Thymus (tissue), 11 donors: ENCODE measurements at regions not wholly inside any gene's neighbourhood (a gene's known extent, or its start where the extent isn't known, plus 50 kb on each side); places are given as distances from the start of the nearest gene placed in this dataset.

Experiments used
- DNase-seq, 9 donors: peaks; one replicate each; pipeline ENCODE4 v3.0.0-alpha.2; 2013; ENCODE audit warnings: low spot score in 9 of 9, low read depth in 6 of 9, missing footprints in 1 of 9
- H3K27ac ChIP-seq, 2 donors: one replicate each; pipeline ENCODE4 v1.5.1; 2013; ENCODE audit warnings: control low read depth in 1 of 2, low read depth in 1 of 2, low read length in 1 of 2, mild to moderate bottlenecking in 1 of 2, moderate library complexity in 1 of 2
- H3K27me3 ChIP-seq, 2 donors: one replicate each; pipeline ENCODE4 v1.5.1; 2013; ENCODE audit warnings: low read length in 1 of 2; ENCODE audit not compliant: control insufficient read depth in 2 of 2, insufficient read depth in 1 of 2
- H3K36me3 ChIP-seq, 2 donors: one replicate each; pipeline ENCODE4 v1.5.1; 2013; ENCODE audit warnings: low read length in 1 of 2, mild to moderate bottlenecking in 1 of 2, moderate library complexity in 1 of 2; ENCODE audit not compliant: control insufficient read depth in 2 of 2, insufficient read depth in 2 of 2
- H3K4me1 ChIP-seq, 2 donors: one replicate each; pipeline ENCODE4 v1.5.1; 2013; ENCODE audit warnings: low read length in 2 of 2; ENCODE audit not compliant: control insufficient read depth in 2 of 2, insufficient read depth in 2 of 2
- H3K4me3 ChIP-seq, 2 donors: one replicate each; pipeline ENCODE4 v1.5.1; 2013; ENCODE audit warnings: low read length in 2 of 2, control low read depth in 1 of 2, mild to moderate bottlenecking in 1 of 2
- H3K9me3 ChIP-seq, 2 donors: one replicate each; pipeline ENCODE4 v1.5.1; 2013; ENCODE audit warnings: low read length in 1 of 2, mild to moderate bottlenecking in 1 of 2; ENCODE audit not compliant: control insufficient read depth in 2 of 2, insufficient read depth in 1 of 2
- WGBS: extraction: QIAGEN DNeasy Blood & Tissue Kit; methylation state at CpG from one replicate; pipeline ENCODE4 v1.1.7; 2013; 5-methylcytosine and 5-hydroxymethylcytosine counted together
- donor health status: healthy.

GRCh38 chr2:81304154-81304830, 999.7 kb upstream of the LRRTM1 start:
- peaks cover 0 to 3% of the 10 kb centered on the region in 2 donors for H3K9me3 ChIP-seq
- no peak for DNase-seq
- no peak overlapping the region for H3K4me3 ChIP-seq
- H3K36me3 ChIP-seq, result no peaks in the 10 kb centered on the region
- H3K27ac ChIP-seq, result no peak overlapping the region
- WGBS, result 78% methylated on average over 9 of the region's 9 CpGs
- no peaks in the 10 kb centered on the region for H3K27me3 ChIP-seq
- no peaks in the 10 kb centered on the region for H3K4me1 ChIP-seq

DNA sequence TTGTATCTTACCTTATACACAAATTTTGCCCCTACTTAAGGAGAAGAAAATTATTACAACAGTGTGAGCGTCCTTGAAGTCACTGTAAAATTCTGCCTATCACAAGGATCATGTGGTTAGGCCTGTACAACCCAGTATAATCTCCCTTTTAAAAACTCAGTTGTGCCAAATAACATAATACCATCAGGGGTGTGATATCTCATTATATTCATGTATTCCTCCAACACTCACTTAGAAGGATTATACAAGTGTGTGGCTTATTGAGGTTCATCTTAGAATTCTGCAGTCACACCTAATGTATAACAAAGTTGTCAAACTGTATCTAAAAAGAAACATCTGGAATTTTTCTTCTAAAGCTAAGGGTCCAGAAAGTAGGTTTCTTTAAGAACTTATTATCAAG, 998.8 kb upstream of the LRRTM1 start:
- no peak overlapping the region for H3K27ac ChIP-seq
- no peaks in the 10 kb centered on the region for H3K27me3 ChIP-seq
- H3K36me3 ChIP-seq, result no peaks in the 10 kb centered on the region
- WGBS, result 90% methylated on average over 1 of the region's 1 CpG
- DNase-seq, result no peak
- peaks cover 0 to 3% of the 10 kb centered on the region in 2 donors for H3K9me3 ChIP-seq
- no peak overlapping the region for H3K4me3 ChIP-seq
- no peaks in the 10 kb centered on the region for H3K4me1 ChIP-seq

GRCh38 chr2:81299841-81300240, 995.3 kb upstream of the LRRTM1 start:
- WGBS, result 91% methylated on average over 1 of the region's 1 CpG
- Histone ChIP-seq H3K27ac (no peak overlapping the region), H3K4me3 (no peak overlapping the region), H3K9me3 (peaks cover 0 to 3% of the 10 kb centered on the region in 2 donors), H3K4me1 (no peaks in the 10 kb centered on the region), H3K27me3 (no peaks in the 10 kb centered on the region), H3K36me3 (no peaks in the 10 kb centered on the region)
- no peak for DNase-seq

- Histone ChIP-seq H3K9me3 (peaks cover 0 to 2% of the 10 kb centered on the region in 2 donors), H3K27me3 (no peaks in the 10 kb centered on the region), H3K4me3 (no peak overlapping the region), H3K36me3 (no peaks in the 10 kb centered on the region), H3K27ac (no peak overlapping the region), H3K4me1 (no peaks in the 10 kb centered on the region)
- WGBS, result 95% methylated on average over 3 of the region's 3 CpGs
- DNase-seq, result no peak
These were observed 986.3 kb upstream of the LRRTM1 start for GRCh38 chr2:81290846-81291245.

- no peaks in the 10 kb centered on the region for H3K4me1 ChIP-seq
- DNase-seq, result no peak
- WGBS, result 58% methylated on average over 2 of the region's 2 CpGs
- H3K27ac ChIP-seq, result no peak overlapping the region
- no peak overlapping the region for H3K4me3 ChIP-seq
- peaks cover 0 to 2% of the 10 kb centered on the region in 2 donors for H3K9me3 ChIP-seq
- H3K36me3 ChIP-seq, result no peaks in the 10 kb centered on the region
- no peaks in the 10 kb centered on the region for H3K27me3 ChIP-seq
These were observed 978.5 kb upstream of the LRRTM1 start for GRCh38 chr2:81283081-81283480.

DNA sequence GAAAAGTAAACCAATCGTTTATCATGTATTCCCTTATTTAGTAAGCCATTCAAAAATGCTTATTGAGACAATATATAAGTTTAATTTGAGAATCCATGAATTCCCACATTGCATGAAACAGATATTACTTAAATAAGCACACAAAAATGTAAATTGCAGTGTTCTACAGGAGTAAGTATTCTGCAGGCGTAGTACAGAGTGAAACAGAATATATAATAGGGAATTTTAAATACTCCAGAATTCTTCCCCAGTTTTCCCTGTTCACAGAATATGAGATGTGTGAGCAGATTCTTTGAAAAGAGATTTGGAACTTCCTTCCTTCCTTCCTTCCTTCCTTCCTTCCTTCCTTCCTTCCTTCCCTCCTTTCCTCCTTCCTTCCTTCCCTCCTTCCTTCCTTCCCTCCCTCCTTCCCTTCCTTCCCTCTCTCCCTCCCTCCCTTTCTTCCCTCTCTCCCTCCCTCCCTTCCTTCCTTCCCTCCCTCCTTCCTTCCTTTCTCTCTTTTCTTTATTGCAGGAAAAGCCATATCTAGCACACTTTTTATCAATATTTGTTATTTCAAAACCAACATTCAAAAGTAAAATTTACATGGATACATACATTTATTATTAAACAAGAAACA, 977.7 kb upstream of the LRRTM1 start:
- 90% methylated on average over 2 of the region's 2 CpGs for WGBS
- no peak overlapping the region for H3K27ac ChIP-seq
- no peak for DNase-seq
- no peaks in the 10 kb centered on the region for H3K4me1 ChIP-seq
- peaks cover 0 to 2% of the 10 kb centered on the region in 2 donors for H3K9me3 ChIP-seq
- no peaks in the 10 kb centered on the region for H3K27me3 ChIP-seq
- H3K36me3 ChIP-seq, result no peaks in the 10 kb centered on the region
- no peak overlapping the region for H3K4me3 ChIP-seq

DNA sequence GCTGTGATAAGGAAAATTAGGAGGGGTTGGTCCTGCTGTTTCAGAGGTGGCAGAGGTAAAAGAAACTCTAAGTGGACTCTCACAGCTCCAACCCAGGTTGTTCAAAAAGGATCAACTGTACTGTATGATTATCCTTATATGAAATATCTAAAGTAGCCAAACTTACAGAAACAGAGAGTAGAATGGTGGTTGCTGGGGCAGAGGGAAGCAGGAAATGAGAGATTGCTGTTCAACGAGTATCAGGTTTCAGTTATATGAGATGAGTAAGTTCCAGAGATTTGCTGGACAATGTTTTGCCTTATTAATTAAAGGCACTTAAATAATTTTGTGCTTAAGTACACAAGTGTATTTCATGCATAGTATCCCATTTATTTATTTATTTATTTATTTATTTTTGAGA, 972.0 kb upstream of the LRRTM1 start:
- DNase-seq, result no peak
- Histone ChIP-seq H3K4me1 (no peaks in the 10 kb centered on the region), H3K9me3 (no peaks in the 10 kb centered on the region), H3K27ac (no peak overlapping the region), H3K36me3 (no peaks in the 10 kb centered on the region), H3K4me3 (no peak overlapping the region), H3K27me3 (no peaks in the 10 kb centered on the region)
- WGBS, result 87% methylated on average over 1 of the region's 1 CpG

DNA sequence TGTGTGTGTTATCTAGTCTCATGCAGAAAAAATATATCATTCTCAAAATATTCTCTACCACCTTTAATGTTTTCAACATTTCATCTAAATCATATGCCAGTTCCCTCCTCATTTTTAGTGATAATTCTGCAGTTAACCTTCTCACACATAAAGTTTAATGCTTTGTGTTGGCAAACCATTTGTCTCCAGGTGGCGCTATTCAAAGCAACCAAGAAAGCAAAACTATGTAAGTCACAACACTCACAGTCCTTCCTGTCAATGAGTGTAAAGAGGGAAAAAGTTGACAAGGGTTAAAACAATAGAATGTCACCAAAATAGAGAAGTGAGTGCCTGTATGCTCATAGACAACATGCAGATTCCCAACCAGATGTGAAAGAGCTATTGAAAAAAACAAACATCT, 961.6 kb upstream of the LRRTM1 start:
- H3K27me3 ChIP-seq, result no peaks in the 10 kb centered on the region
- no peak overlapping the region for H3K4me3 ChIP-seq
- H3K9me3 ChIP-seq, result peaks cover 0 to 3% of the 10 kb centered on the region in 2 donors
- H3K27ac ChIP-seq, result no peak overlapping the region
- WGBS, result 6% methylated on average over 1 of the region's 1 CpG
- DNase-seq, result no peak
- H3K4me1 ChIP-seq, result no peaks in the 10 kb centered on the region
- H3K36me3 ChIP-seq, result no peaks in the 10 kb centered on the region

DNA sequence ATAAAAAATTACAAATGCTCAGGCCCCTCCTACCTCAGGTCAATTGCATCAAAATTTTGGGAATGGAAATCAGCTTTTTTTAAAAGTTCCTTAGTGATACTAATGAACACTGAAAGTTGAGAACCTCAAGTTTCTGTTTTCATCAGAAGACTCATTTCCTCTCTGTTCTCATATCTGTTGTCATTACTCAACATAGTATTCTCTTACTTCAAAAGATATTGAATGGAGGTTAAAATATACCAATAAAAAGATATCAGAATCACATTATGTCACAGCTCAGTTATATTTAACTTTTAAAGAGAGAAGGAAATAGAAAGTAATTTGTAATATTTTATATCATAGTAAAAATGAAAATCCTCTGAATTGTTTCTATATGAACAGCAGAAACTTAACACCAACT, 959.4 kb upstream of the LRRTM1 start:
- Histone ChIP-seq H3K4me1 (no peaks in the 10 kb centered on the region), H3K36me3 (no peaks in the 10 kb centered on the region), H3K27ac (no peak overlapping the region), H3K27me3 (no peaks in the 10 kb centered on the region), H3K9me3 (peaks cover 0 to 3% of the 10 kb centered on the region in 2 donors), H3K4me3 (no peak overlapping the region)
- DNase-seq, result no peak
